MM.1S (cell line): ENCODE measurements at regions not wholly inside any gene's neighbourhood (a gene's known extent, or its start where the extent isn't known, plus 50 kb on each side); places are given as distances from the start of the nearest gene placed in this dataset.

Experiments used
- CTCF ChIP-seq: fragments of 300-600 bp; sonication (generic); IDR thresholded peaks from 2 replicates; pipeline ENCODE4 v1.5.1; 2016; ENCODE audit warnings: antibody characterized with exemption, low read length, mixed read lengths
- EZH2 ChIP-seq: fragments of 300-600 bp; sonication (generic); optimal IDR thresholded peaks from 2 replicates; pipeline ENCODE3; 2017; ENCODE audit warnings: low read depth, mild to moderate bottlenecking, antibody characterized with exemption, low read length, mixed read lengths
- EZH2phosphoT487 ChIP-seq: fragments of 300-600 bp; sonication (generic); IDR thresholded peaks from 2 replicates; pipeline ENCODE4 v1.6.1; 2018; ENCODE audit warnings: antibody characterized with exemption, low read length

- TF ChIP-seq CTCF (no peak), EZH2phosphoT487 (no peak), EZH2 (no peak)
Measured at GRCh38 chr10:124292911-124293615, 125.7 kb downstream of the OAT start.
